ENCODE measurements at regions not wholly inside any gene's neighbourhood (a gene's known extent, or its start where the extent isn't known, plus 50 kb on each side); places are given as distances from the start of the nearest gene placed in this dataset.

DNA sequence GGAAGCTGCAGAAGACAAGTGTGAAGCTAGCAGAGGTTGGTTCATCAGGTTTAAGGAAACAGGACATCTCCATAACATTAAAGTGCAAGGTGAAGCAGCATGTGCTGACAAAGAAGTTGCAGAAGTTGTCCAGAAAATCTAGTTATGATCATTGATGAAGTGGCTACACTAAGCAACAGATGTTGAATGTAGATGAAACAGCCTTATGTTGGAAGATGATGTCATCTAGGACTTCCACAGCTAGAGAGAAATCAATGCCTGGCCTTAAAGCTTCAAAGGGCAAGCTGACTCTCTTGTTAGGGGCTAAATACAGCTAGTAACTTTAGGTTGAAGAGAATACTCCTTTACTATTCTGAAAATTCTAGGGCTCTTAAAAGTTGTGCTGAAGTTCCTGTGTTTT is 340.2 kb upstream of the SOX9 start:
- TF ChIP-seq CTCF (IDR thresholded peaks at IDR 0.05) (no peak), POLR2A (IDR thresholded peaks at IDR 0.05) (no peak)

Measured in Peyer's patch (tissue), 4 donors.